Neuron (in vitro differentiated cells): ENCODE measurements at regions not wholly inside any gene's neighbourhood (a gene's known extent, or its start where the extent isn't known, plus 50 kb on each side); places are given as distances from the start of the nearest gene placed in this dataset.

Source experiments
- H2AFZ ChIP-seq: one replicate; pipeline ENCODE4 v1.6.1; 2013; ENCODE audit warnings: low read depth, mild to moderate bottlenecking, inconsistent platforms, low read length, moderate library complexity
- H3K27me3 ChIP-seq: one replicate; pipeline ENCODE4 v1.6.1; 2013; ENCODE audit warnings: low read length; ENCODE audit not compliant: insufficient read depth
- H3K36me3 ChIP-seq: one replicate; pipeline ENCODE4 v1.6.1; 2013; ENCODE audit warnings: low read length; ENCODE audit not compliant: insufficient read depth
- H3K4me1 ChIP-seq: one replicate; pipeline ENCODE4 v1.6.1; 2013; ENCODE audit warnings: low read length; ENCODE audit not compliant: insufficient read depth
- H3K4me3 ChIP-seq: 2 replicates; pipeline ENCODE4 v1.5.1; 2013; ENCODE audit warnings: mild to moderate bottlenecking, low read length, moderate library complexity
- H3K9me3 ChIP-seq: one replicate; pipeline ENCODE4 v1.6.1; 2013; ENCODE audit warnings: low read length

GRCh38 chr2:163794635-163795034 lies 58.8 kb upstream of the FIGN start:
- H2AFZ ChIP-seq, result no peak overlapping the region
- H3K36me3 ChIP-seq, result no peaks in the 10 kb centered on the region
- H3K4me1 ChIP-seq, result peaks cover 4% of the 10 kb centered on the region
- H3K9me3 ChIP-seq, result no peaks in the 10 kb centered on the region
- H3K4me3 ChIP-seq, result no peak overlapping the region
- H3K27me3 ChIP-seq, result no peaks in the 10 kb centered on the region
